Mammary epithelial cell (primary cell): ENCODE measurements at regions not wholly inside any gene's neighbourhood (a gene's known extent, or its start where the extent isn't known, plus 50 kb on each side); places are given as distances from the start of the nearest gene placed in this dataset.

Experiments
- EZH2 ChIP-seq: IDR thresholded peaks from 2 replicates; pipeline ENCODE4 v1.6.1; 2012; ENCODE audit warnings: low read length, inconsistent platforms, borderline replicate concordance
- TF ChIP-seq, protein P1 (sequence below), 2 donors: IDR thresholded peaks in 1 of 2; conservative IDR thresholded peaks in 1 of 2; 2 replicates each; pipeline ENCODE4 v1.5.1; 2011 to 2012; ENCODE audit warnings: inconsistent platforms in 2 of 2, low read length in 2 of 2, mild to moderate bottlenecking in 2 of 2, control low read depth in 1 of 2, low read depth in 1 of 2; ENCODE audit not compliant: insufficient read depth in 1 of 2; ENCODE audit errors: extremely low read depth in 1 of 2

DNA sequence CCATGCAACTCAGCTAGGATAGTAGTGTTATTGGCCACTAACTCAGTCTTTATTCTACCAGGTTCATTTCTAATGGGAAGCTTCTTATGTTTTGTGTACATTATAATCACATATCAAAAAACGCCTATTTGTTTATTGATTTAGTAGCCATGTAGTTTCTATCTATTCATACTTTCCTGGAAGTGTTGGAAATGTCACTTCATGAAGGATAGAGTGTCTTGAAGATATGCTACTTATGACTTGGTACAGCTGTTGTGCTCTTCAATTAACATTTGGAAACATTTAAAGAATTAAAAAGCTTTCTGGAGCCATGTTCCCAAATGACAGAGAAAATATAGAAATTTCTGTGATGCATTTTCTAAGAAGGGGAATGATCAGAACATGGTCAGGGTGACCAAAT lies 307.5 kb downstream of the ETNK1 start:
- TF ChIP-seq, protein P1, sequence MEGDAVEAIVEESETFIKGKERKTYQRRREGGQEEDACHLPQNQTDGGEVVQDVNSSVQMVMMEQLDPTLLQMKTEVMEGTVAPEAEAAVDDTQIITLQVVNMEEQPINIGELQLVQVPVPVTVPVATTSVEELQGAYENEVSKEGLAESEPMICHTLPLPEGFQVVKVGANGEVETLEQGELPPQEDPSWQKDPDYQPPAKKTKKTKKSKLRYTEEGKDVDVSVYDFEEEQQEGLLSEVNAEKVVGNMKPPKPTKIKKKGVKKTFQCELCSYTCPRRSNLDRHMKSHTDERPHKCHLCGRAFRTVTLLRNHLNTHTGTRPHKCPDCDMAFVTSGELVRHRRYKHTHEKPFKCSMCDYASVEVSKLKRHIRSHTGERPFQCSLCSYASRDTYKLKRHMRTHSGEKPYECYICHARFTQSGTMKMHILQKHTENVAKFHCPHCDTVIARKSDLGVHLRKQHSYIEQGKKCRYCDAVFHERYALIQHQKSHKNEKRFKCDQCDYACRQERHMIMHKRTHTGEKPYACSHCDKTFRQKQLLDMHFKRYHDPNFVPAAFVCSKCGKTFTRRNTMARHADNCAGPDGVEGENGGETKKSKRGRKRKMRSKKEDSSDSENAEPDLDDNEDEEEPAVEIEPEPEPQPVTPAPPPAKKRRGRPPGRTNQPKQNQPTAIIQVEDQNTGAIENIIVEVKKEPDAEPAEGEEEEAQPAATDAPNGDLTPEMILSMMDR (conservative IDR thresholded peaks at IDR 0.05 in 1 of 2, IDR thresholded peaks at IDR 0.05 in 1 of 2; ENCODE audit: extremely low read depth in 1 of 2, insufficient read depth in 1 of 2, low read depth in 1 of 2, low read length in 2 of 2): no peak
- TF ChIP-seq EZH2: no peak
